K562 (cell line): ENCODE measurements at regions not wholly inside any gene's neighbourhood (a gene's known extent, or its start where the extent isn't known, plus 50 kb on each side); places are given as distances from the start of the nearest gene placed in this dataset.

Source experiments
- ATAC-seq: fragments of 200-7000 bp; cut with Tn5 transposase; 3 replicates; pipeline ENCODE4 v1.9.1; 2020; ENCODE audit warnings: moderate library complexity
- BruUV-seq: library from RNA; stranded (reverse); fragments of 400-500 nt; replicated peaks from 2 replicates; lab custom pipeline; 2021; lab: Mats Ljungman, UMichigan
- CTCF ChIA-PET: fragments of 300-600 bp; formaldehyde crosslinking; extraction: SDS; loops from one replicate; lab custom pipeline; 2021; ENCODE audit warnings: low intra/inter-chr PET ratio; lab: Yijun Ruan, JAX
- POLR2A ChIA-PET: fragments of 300-600, 350-650 bp; sonication (Branson Sonifier 250); formaldehyde crosslinking; extraction: SDS; loops from one replicate; lab custom pipeline; 2021; ENCODE audit warnings: antibody characterized with exemption, inconsistent platforms; lab: Yijun Ruan, JAX
- DNase-seq, 4 experiments: peaks; one replicate each; pipeline versions ENCODE4 v3.0.0 to v3.0.0-alpha.2; 2011 to 2018; ENCODE audit warnings: low spot score in 3 of 4, mixed read lengths in 3 of 4; ENCODE audit errors: extremely low read depth in 1 of 4
- FAIRE-seq: peaks from 2 replicates; lab custom pipeline; 2011; peaks lifted over from hg19 to GRCh38; lab: Jason Lieb, UNC
- H2AFZ ChIP-seq: 2 replicates; pipeline ENCODE4 v1.6.0; 2011; ENCODE audit warnings: low read depth, low read length, control low read depth, inconsistent platforms
- H3K27ac ChIP-seq: fragments of 200-600 bp; 3 replicates; pipeline ENCODE4 v1.8.0; 2011; ENCODE audit warnings: low read depth, mild to moderate bottlenecking, control low read depth, inconsistent platforms, low read length, moderate library complexity, mixed read lengths; ENCODE audit errors: extremely low read depth
- H3K27me3 ChIP-seq, 2 experiments: fragments of 300-600 bp in 1 of 2; 2 replicates in 1 of 2; 3 replicates in 1 of 2; pipeline versions ENCODE4 v1.6.0 to v1.8.0; 2011; ENCODE audit warnings: inconsistent platforms in 2 of 2, low read length in 2 of 2, mild to moderate bottlenecking in 1 of 2, mixed read lengths in 1 of 2, moderate library complexity in 1 of 2; ENCODE audit not compliant: control insufficient read depth in 2 of 2, insufficient read depth in 2 of 2
- H3K36me3 ChIP-seq: fragments of 300-600 bp; 3 replicates; pipeline ENCODE4 v1.8.0; 2011; ENCODE audit warnings: mild to moderate bottlenecking, low read length, inconsistent platforms; ENCODE audit not compliant: control insufficient read depth, insufficient read depth
- H3K4me1 ChIP-seq, 2 experiments: fragments of 200-600 bp in 1 of 2; replicated peaks in 1 of 2; 2 replicates in 1 of 2; 3 replicates in 1 of 2; pipeline versions ENCODE4 v1.5.1 to v1.8.0; 2011; ENCODE audit warnings: inconsistent platforms in 2 of 2, low read length in 2 of 2, mild to moderate bottlenecking in 1 of 2, mixed read lengths in 1 of 2, moderate library complexity in 1 of 2; ENCODE audit not compliant: control insufficient read depth in 2 of 2, insufficient read depth in 2 of 2
- H3K4me2 ChIP-seq: 2 replicates; pipeline ENCODE4 v1.6.1; 2011; ENCODE audit warnings: low read length, control low read depth, inconsistent platforms, mixed read lengths; ENCODE audit not compliant: insufficient read depth
- H3K4me3 ChIP-seq: fragments of 200-600 bp; sonication (generic), shearing (Covaris generic); 2 replicates; pipeline ENCODE4 v1.5.1; 2016; ENCODE audit warnings: control low read depth, inconsistent platforms
- H3K79me2 ChIP-seq: fragments of 200-600 bp; 3 replicates; pipeline ENCODE4 v1.8.0; 2011; ENCODE audit warnings: low read length, inconsistent platforms; ENCODE audit not compliant: control insufficient read depth, insufficient read depth
- H3K9ac ChIP-seq, 2 experiments: 2 replicates each; pipeline versions ENCODE4 v1.6.0 to v1.6.1; 2011; ENCODE audit warnings: low read depth in 2 of 2, low read length in 2 of 2, control low read depth in 1 of 2, inconsistent platforms in 1 of 2, mild to moderate bottlenecking in 1 of 2, mixed read lengths in 1 of 2; ENCODE audit not compliant: insufficient read depth in 1 of 2
- H3K9me1 ChIP-seq: one replicate; pipeline ENCODE4 v1.6.0; 2011; ENCODE audit warnings: inconsistent platforms, mild to moderate bottlenecking, low read length, moderate library complexity; ENCODE audit not compliant: control insufficient read depth, insufficient read depth
- H3K9me3 ChIP-seq: replicated peaks from 2 replicates; pipeline ENCODE4 v1.5.1; 2011; ENCODE audit warnings: low read depth, low read length, inconsistent platforms; ENCODE audit not compliant: control insufficient read depth, insufficient read depth
- H4K20me1 ChIP-seq: replicated peaks from 2 replicates; pipeline ENCODE4 v1.6.1; 2011; ENCODE audit warnings: low read length, inconsistent platforms, mixed read lengths; ENCODE audit not compliant: control insufficient read depth, insufficient read depth
- EWSR1 ChIP-seq: fragments of 450-650 bp; IDR thresholded peaks from 2 replicates; pipeline ENCODE4 v1.6.1; 2018; ENCODE audit warnings: borderline replicate concordance, mild to moderate bottlenecking, low read depth, moderate library complexity; ENCODE audit not compliant: partially characterized antibody
- FOXJ3 ChIP-seq: sonication (generic); formaldehyde crosslinking; IDR thresholded peaks from 2 replicates; pipeline ENCODE4 v1.4.0; 2020; ENCODE audit warnings: mild to moderate bottlenecking, missing genetic modification reagents
- ZBTB17 ChIP-seq: fragments of 450-650 bp; formaldehyde crosslinking; IDR thresholded peaks from 2 replicates; pipeline ENCODE4 v1.4.0; 2020; ENCODE audit warnings: mild to moderate bottlenecking
- ZNF444 ChIP-seq: fragments of 250-450 bp; sonication (Bioruptor Pico); IDR thresholded peaks from 2 replicates; pipeline ENCODE4 v1.4.0; 2020; ENCODE audit warnings: mild to moderate bottlenecking, moderate library complexity
- WGBS: fragments of 100-300 bp; shearing (Covaris generic); methylation state at CpG from one replicate; pipeline ENCODE4 v1.1.6; 2016; ENCODE audit warnings: low coverage, mixed read lengths; ENCODE audit not compliant: insufficient coverage; ENCODE audit errors: missing lambda C conversion rate; 5-methylcytosine and 5-hydroxymethylcytosine counted together
- in situ Hi-C: fragments of 300-500 bp; cut with MboI; formaldehyde crosslinking; loops from 4 replicates; pipeline ENCODE4 v1.15.0; 2018; ENCODE audit warnings: inconsistent platforms, mixed read lengths
- intact Hi-C: fragments of 100-400 bp; cut with micrococcal nuclease; formaldehyde crosslinking; loops from 2 replicates; pipeline ENCODE4 v1.14.2; 2022
- TF ChIP-seq, protein P1 (sequence below): fragments of 450-650 bp; IDR thresholded peaks from 2 replicates; pipeline ENCODE4 v1.6.1; 2014; ENCODE audit warnings: low read depth, mild to moderate bottlenecking, moderate library complexity, borderline replicate concordance
- TF ChIP-seq, protein P2 (sequence below): fragments of 250-450 bp; sonication (Bioruptor Pico); IDR thresholded peaks from 2 replicates; pipeline ENCODE4 v1.4.0; 2020; ENCODE audit warnings: mild to moderate bottlenecking

DNA sequence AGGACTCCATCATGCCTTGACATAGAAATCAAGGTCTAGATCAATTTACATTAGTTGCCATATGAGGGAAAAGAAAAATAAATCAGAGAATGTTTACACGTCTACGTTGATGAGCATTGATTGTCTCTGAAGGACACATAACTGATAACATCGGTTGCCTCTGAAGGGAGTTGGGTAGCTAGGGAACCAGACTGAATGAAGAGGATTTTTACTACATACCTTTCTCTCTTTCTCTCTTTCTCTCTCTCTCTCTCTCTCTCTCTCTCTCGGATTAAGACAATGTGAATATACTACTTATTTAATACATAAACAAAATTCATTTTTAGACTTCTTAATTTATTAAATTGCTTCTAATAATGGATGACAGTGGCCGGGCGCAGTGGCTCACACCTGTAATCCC lies 118.4 kb upstream of the DAPK1 start:
- H2AFZ ChIP-seq, result no peak overlapping the region
- no peaks in the 10 kb centered on the region for H3K9me3 ChIP-seq
- no peaks in the 10 kb centered on the region for H3K79me2 ChIP-seq
- peaks cover 0 to 6% of the 10 kb centered on the region in 2 experiments; a peak in 2 of 5 replicates for H3K27me3 ChIP-seq
- ATAC-seq (no peak), FAIRE-seq (no peak), DNase-seq (no peak)
- in situ Hi-C loops (no loop called here), intact Hi-C loops (no loop called here)
- no peak overlapping the region for H3K27ac ChIP-seq
- WGBS, result 0% methylated on average over 3 of the region's 6 CpGs
- CTCF ChIA-PET, result no interaction called here
- no peak overlapping the region for H3K4me3 ChIP-seq
- no peak overlapping the region for H3K4me2 ChIP-seq
- no peaks in the 10 kb centered on the region for H3K9me1 ChIP-seq
- H3K9ac ChIP-seq, result no peak overlapping the region
- no peaks in the 10 kb centered on the region for H4K20me1 ChIP-seq
- POLR2A ChIA-PET, result no interaction called here
- TF ChIP-seq ZNF444 (CRISPR knock-in tag) (no peak), EWSR1 (no peak), ZBTB17 (CRISPR knock-in tag) (no peak), FOXJ3 (CRISPR knock-in tag) (no peak)
- TF ChIP-seq, protein P1, sequence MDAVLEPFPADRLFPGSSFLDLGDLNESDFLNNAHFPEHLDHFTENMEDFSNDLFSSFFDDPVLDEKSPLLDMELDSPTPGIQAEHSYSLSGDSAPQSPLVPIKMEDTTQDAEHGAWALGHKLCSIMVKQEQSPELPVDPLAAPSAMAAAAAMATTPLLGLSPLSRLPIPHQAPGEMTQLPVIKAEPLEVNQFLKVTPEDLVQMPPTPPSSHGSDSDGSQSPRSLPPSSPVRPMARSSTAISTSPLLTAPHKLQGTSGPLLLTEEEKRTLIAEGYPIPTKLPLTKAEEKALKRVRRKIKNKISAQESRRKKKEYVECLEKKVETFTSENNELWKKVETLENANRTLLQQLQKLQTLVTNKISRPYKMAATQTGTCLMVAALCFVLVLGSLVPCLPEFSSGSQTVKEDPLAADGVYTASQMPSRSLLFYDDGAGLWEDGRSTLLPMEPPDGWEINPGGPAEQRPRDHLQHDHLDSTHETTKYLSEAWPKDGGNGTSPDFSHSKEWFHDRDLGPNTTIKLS, result no peak
- TF ChIP-seq, protein P2, sequence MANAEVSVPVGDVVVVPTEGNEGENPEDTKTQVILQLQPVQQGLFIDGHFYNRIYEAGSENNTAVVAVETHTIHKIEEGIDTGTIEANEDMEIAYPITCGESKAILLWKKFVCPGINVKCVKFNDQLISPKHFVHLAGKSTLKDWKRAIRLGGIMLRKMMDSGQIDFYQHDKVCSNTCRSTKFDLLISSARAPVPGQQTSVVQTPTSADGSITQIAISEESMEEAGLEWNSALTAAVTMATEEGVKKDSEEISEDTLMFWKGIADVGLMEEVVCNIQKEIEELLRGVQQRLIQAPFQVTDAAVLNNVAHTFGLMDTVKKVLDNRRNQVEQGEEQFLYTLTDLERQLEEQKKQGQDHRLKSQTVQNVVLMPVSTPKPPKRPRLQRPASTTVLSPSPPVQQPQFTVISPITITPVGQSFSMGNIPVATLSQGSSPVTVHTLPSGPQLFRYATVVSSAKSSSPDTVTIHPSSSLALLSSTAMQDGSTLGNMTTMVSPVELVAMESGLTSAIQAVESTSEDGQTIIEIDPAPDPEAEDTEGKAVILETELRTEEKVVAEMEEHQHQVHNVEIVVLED (CRISPR knock-in tag), result no peak
- no TSS peak for BruUV-seq
- no peaks in the 10 kb centered on the region; a peak in 1 of 5 replicates for H3K4me1 ChIP-seq
- H3K36me3 ChIP-seq, result no peaks in the 10 kb centered on the region
